ENCODE measurements at regions not wholly inside any gene's neighbourhood (a gene's known extent, or its start where the extent isn't known, plus 50 kb on each side); places are given as distances from the start of the nearest gene placed in this dataset.

- no peak for TF ChIP-seq CTCF (optimal IDR thresholded peaks at IDR 0.05 in 1 of 3, IDR thresholded peaks at IDR 0.05 in 1 of 3, conservative IDR thresholded peaks at IDR 0.05 in 1 of 3; ENCODE audit: extremely low read depth in 1 of 3, insufficient read depth in 2 of 3, low read length in 3 of 3)
- no peak for TF ChIP-seq EZH2 (IDR thresholded peaks at IDR 0.05; ENCODE audit: low read length)
These were observed 452.0 kb downstream of the XIRP2 start for GRCh38 chr2:167340322-167340721.

Data from keratinocyte (primary cell).